GM21447 (cell line): ENCODE measurements at regions not wholly inside any gene's neighbourhood (a gene's known extent, or its start where the extent isn't known, plus 50 kb on each side); places are given as distances from the start of the nearest gene placed in this dataset.

Source experiments
- ATAC-seq: cut with Tn5 transposase; IDR thresholded peaks from one replicate; pipeline ENCODE4 v1.9.1; 2021; ENCODE audit not compliant: unreplicated experiment

DNA sequence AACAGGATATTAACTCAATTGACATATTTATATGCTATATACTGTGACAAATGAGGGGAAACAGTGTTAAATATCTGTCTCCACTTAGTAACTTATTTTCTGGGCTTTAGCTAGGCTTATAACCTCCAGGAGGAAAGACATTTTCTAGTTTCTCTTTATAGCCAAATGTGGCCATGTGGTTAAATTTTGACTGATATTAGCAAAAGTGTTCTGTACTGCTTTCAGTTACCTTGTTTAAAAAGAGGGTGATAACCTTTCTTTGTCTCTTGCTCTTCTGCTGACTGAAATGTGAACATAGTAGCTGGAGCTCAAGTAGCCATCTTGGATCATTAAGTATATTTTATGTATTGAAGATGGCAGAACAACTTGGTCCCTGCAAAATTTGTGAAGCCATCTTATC lies 253.7 kb downstream of the PDHA2 start:
- no peak for ATAC-seq

DNA sequence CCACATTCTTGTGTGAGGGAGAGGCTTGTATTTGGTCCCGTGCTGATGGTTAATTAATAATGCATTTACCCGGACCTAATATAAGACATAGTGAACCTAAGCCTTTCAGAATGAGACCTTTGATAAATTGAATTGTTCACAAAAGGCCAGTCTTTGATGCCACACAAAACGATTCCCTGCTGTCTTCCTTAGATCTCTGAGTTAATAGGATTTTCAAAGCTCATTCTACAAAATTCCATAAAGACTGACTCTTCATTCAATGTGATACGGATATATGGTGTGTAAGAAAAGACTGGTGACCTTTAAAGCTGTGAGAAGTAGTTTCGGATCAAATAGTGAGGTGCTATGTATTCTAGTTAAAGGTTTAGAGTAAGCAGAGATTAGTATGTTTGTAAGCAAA lies 254.3 kb downstream of the PDHA2 start:
- no peak for ATAC-seq

DNA sequence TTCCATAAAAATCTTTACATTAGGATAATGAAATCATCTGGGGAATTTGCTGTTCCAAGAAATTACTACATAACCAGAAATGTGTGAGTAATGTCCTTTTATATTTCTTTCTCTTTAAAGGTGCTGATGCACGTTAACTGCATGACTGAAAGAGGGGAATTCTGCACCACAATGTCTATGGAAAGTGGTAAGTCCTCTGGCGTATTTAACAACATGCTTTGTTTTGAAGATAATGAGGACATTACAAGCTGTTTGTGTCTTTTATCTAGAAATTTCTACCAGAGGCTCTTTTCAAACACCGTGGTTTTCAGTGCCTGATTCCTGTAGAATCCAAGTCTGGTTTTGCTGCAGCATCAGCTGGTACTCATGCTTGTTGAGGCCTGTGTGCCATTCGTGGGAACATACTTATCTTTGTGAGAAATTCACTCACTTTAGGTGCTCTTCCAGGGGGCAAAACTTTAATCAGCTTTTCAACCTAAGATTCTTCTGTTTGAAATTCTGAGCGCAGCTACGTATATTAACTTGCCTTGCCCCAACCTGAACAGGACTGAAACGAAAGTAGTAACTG lies 257.2 kb downstream of the PDHA2 start:
- ATAC-seq: no peak

DNA sequence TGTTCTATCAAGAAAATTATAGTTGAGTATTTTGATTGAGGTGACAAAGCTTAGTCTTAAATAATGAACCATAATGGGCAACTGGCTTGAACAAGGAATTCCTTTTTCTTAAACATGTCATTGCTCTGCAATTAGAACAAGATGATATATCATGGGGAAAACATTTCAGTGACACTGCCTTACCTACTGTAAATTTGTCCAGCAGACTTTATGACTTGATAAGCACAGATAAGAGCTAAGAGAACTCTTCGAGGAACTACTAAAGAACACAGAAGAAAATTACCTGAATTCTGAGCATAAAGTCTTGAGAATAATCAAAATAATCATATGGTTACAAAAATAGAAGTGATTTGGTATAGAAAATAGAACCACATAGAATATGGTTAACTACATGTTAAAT lies 257.8 kb downstream of the PDHA2 start:
- no peak for ATAC-seq

DNA sequence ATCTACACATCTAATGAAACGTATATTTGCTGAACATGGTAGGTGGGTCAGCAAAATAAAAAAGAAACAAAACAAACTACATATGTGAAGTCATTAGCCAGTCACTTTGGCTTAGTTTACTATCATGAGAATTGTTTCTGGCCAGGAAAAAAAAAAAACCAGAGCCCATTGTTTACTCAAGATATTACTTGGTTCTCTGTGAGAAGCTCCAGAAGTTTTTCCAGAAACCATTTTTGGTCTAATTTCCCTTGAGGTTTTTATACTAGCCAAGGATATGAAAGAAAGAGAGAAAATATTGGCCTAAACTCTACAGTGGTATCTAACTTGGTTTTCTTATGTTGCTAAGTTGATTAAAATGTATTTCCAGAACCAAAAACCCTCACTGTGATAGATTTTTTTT lies 259.1 kb downstream of the PDHA2 start:
- no peak for ATAC-seq

DNA sequence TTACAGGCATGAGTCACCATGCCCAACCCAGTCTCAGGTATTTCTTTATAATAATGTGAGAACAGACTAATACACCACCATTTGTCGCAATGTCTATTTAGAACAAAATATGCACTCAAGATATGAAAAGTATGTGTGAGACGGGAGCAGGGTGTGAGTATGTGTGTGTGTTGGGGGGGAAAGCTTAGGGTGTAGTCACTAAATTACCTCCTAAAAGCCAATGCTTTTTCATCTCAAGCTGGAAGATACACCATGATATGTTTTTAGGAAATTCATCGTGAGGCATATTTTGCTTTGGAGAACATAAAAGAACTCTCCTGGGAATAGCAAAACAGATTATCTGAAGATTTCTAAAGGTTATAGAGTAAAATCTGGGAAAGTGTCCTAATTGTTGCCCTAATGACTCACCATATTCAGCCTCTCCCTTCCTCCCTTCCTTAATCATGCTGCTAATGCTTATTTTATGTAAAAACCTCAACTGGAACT lies 262.7 kb downstream of the PDHA2 start:
- ATAC-seq: no peak

DNA sequence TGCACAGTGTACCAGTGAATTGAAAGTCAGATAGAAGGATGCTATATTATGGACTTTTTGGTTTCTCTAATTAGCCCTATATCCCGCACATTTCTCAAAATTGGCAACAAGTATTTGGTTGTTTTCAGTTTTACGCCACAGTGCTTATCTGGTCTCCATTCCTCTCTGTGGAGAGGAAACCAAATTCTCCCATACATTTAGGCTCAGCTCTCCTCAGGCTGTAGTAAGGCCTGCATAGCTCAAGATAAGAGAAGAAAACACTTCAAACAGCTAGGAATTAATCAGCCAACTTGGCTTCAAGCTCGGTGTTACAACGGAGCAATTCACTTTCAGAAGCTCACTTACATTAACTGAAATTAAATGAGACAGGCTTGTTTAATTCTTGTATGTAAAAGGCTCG lies 263.2 kb downstream of the PDHA2 start:
- ATAC-seq: no peak

DNA sequence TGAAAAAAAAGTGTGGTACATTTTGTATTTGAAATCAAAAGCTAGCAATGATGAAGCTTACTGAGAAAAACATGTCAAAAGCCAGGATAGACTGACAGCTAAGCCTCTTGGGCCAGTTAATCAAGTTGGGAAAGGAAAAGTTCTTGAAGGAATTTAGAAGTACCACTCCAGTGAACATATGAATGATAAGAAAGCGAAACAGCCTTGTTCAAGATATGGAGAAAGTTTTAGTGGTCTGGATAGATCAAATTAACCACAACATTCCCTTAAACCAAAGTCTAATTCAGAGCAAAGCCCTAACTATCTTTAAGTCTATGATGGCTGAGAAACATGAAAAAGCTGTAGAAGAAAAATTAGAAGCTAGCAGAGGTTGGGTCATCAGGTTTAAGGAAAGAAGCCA lies 268.3 kb downstream of the PDHA2 start:
- ATAC-seq: no peak

DNA sequence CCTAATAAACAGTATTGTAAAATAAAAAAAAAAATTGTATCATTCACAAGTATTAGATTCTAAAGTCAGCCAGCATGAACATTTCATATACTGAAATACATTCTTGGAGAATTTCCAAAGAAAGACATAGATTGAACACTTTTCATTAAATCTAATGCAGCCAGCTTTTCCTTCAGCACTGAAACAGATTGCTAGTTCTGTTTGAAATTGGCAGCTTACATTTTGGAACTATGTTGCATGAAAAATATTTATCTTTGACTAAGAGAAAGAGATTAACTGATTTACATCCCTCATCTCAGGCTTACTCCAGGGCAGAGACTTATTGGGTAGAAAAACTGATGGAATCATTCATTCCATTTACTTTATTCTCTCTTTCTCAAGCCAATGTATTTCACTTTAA lies 272.7 kb downstream of the PDHA2 start:
- no peak for ATAC-seq

DNA sequence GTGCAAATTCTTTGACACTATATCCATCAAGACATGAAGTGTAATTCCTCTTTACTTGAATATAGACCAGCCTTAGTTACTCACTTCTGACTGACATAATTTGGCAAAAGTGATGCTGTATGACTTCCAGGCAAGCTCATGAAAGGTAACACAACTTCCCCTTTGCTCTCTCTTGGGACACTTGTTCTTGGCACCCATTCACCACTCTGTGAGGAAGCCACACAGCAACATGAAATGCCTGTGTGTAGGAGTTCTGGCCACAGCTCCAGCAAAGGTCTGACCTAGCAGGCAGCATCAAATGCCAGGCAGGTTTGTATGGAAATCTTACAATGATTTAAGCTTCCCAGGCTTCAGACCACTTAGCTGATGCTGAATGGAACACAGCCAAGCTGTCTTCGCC lies 280.3 kb downstream of the PDHA2 start:
- no peak for ATAC-seq

DNA sequence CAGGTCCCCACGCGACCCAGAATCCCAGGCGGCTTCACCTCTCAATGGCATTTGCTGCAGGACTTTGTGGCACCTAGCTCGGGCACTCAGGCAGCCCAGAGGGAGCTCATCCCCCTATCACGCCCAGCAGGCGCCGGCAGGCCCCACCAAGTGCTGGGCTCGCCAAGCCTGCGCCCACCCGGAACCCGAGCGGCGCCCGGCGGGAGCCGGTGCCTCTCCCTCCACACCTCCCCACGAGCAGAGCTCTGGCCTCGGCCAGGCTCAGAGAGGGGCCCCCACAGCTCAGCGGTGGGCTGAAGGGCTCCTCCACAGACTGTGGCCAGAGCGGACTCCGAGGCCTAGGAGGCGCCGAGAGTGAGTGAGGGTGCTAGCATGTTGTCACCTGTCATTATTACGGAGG lies 286.3 kb downstream of the PDHA2 start:
- ATAC-seq: no peak

DNA sequence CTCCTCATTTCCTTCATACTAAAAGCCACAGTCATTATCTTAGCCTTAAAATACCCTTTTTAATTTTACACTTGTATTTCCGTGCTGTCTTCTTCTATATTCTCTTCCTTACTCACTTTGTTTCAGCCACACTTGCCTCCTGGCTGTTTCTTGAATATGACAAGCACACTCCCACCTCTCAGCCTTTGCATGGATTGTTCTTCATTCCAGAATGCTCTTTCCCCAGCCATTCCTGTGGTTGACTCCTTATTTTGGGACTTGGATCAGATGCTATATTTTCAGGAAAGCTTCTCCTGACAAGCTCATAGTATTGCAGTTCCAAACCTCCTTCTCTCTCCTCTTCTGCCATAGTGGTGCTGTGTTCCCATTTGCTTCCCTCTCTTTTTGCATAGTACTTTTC lies 291.3 kb downstream of the PDHA2 start:
- no peak for ATAC-seq

DNA sequence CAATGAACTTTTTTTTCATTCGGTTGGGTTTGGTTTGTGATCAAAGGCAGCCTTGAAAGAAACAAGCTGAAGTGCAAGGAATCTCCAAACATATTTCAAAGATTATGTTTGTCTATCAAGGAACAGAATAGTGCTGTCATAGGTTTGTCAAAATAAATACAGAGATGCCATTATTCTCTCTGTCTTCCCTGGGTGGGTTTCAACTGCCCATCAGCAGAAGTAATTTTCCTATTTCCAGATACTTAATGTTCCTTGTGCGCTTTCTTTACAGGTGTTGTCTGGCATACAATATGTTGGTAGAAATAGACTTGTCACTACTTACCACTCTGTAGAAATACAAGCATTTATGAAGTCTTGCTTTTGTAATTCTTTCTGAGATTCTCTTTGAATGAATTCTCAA lies 294.9 kb downstream of the PDHA2 start:
- ATAC-seq: no peak

DNA sequence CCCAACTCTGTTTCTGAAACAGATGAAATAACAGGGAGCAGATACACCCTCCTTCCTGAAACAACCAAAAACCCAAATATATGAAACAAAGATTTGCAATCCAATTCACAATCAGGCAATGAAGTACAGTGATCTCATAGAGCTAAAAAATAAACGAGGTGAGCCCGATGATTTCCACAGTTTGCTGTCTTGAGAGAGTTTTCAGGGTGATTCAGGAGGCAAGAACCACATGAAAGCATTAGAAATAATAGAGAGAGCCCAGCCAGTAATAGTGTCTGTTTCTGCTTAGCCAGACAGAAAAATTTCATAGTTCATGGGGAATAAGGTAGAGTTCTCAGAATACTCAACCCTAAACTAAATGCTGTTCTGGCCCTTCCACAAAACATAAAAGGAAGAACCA lies 296.2 kb downstream of the PDHA2 start:
- ATAC-seq: no peak

DNA sequence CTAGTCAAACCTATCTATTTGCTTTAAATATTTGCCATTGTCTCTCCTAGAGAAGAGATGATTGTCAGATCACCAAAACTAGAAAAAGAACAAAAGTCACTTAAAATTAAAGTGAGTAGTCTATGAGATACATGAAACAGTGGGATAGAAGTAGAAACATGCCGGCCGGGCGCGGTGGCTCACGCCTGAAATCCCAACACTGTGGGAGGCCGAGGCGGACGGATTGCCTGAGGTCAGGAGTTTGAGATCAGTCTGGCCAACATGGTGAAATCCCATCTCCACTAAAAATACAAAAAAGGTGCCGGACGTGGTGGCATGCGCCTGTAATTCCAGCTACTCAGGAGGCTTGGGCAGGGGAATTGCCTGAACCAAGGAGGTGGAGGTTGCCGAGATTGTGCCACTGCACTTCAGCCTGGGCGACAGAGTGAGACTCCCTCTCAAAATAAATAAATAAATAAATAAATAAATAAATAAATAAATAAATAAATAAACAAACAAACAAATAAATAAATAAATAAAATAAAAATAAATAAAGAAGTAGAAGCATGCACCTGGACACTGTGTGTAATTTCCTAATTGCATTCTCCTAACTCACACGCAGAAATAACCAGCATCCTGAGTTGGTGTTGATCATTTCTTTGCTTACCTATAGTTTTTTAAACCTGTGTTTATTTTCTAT lies 299.5 kb downstream of the PDHA2 start:
- no peak for ATAC-seq

DNA sequence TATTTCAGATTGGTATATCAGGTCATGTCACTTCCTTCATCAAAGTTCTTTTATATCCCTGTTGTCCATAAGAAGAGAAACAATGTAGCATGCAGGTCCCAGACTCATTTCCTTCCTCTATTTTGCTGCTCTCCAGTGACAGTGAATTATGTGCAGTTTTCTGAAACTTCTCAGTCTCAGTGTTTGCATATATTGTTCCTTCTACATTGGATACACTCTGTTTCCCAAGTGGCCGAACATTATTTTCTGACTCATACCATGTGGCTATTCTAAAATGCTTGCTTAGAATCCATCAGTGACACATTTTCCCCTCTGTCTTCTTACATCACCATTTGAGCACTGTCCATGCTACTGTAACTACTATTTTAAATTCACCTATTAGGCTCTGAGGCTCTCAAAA lies 305.7 kb downstream of the PDHA2 start:
- ATAC-seq: no peak

DNA sequence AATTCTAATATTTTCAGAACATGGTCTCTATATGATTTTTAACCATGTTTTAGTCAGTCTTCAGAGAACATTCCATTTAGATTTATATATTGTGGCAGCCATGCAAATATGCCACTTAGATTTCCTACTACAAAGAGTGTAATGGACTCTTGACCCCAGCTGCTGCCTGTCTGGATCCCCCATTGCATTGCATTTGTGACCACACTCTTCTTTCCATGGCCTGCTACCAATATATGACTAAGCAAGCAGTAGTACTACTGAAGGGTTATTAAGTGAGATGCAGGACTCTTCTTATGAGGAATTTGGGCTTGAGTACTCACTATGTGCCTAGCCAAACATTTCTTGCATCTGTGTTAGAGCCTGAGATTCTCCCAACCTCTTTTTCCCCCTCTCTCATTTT lies 306.8 kb downstream of the PDHA2 start:
- no peak for ATAC-seq

DNA sequence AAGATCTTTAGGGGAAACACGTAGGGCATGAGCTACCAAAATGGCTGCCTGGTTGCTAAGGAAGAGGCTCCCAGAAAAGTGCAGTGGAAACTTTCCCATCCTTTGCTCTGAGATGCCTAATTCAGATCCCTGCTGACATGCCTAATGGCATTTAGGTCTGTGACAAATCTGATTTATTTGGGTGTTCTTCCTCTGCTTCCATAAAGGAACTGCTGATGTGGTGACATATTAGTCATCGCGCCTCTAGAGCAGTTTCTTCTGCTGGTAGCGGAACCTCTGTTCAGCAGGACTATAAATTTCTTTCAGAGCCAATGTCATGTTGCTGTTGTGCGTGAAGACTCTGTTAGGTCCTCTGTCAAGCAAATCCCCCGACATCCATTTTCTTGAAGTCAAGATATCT lies 310.0 kb downstream of the PDHA2 start:
- ATAC-seq: no peak

DNA sequence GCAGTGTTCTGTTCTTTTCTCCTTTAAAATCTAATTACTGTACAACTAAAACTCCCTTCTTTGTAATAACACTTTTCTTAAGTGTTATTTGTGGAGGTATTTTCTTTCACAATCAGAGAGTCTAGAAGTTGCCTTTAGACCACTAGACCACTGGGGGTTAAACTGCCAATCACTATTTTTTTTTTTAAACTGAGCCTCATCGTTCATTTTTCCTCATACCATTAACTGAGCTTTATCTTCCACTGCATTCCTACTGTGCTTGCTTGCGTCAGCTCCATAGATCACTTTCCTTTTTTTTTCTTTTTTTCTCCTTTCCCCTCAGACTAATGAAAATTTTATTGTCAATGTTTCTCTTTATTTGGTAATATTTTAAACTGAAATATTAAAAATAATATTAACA lies 310.6 kb downstream of the PDHA2 start:
- no peak for ATAC-seq

DNA sequence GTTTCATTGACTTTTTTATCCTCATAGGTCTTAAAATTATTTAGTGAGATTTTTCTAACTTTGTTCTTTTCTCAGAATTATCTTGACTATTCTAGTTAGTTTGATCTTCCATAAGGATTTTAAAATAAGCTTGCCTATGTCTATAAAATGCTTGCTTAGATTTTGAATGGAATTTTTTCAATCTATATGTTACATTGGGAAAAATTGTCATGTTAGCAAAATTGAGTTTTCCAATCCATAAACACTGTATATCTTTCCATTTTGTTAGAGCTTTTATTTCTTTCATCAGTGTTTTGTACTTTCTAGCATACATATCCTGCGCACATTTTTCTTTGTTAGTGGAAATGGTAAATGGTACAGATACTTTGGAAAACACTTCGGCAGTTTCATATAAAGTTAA lies 312.9 kb downstream of the PDHA2 start:
- ATAC-seq: no peak

DNA sequence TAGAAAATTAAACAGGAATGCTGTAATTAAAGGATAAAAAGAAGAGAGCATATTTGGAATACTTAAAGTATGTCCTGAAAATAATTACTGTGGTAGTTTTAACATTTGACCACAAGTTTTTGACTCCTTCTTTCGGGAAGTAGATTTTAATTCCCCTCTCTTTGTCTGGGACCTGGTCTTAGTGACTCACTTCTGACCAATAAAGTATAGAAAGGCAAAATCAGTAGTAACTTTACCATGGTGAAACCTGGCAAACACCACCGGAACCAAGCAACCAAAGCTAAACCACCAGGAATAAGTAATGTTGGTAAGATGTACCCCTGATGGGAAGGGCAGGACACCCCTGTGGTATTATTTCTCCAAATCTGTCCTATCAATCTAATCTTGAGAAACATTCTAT lies 314.8 kb downstream of the PDHA2 start:
- ATAC-seq: no peak

DNA sequence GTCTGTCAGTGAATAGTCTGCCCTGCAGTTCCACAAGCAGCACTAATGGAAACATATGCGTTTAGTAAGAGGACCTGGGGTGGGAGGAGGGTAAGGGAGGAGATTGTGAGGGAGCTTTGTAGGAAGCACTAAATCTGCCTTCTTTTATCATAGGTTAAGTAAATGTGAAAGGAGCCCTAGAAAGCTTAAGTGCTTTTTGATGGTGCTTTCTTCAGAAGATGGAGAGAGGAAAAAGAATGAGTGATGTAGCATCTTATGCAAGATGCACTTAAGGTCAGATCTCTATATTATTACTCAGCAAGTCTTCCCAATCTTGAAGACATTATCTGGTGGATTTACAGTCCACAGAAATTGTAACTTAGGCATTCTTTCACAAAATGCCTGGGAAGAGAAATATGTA lies 322.7 kb downstream of the PDHA2 start:
- ATAC-seq: no peak

DNA sequence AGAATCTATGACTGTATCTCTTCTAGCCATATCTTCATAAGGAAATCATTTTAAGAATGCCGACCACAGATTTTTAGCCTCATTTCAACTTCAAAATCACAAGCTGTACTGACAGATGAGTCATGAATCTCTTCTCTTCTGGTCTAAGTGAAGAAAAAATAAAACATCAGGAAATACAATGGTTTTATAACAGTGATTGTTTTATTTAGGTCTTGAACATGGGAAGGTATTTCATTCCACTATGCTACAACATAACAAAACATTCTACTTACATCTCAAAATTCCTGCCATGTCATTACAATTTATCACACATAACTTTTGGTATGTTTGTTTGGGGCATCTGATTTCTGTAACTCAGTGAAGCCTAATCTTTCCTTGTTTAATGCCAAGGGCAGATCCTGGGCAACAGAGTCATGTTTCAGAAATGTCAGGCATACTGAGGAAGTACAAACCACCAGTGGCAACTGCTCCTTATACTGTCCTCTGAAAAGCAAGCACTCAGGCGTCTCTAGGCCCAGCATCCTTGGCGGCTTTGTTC lies 325.0 kb downstream of the PDHA2 start:
- no peak for ATAC-seq
